ENCODE measurements at regions not wholly inside any gene's neighbourhood (a gene's known extent, or its start where the extent isn't known, plus 50 kb on each side); places are given as distances from the start of the nearest gene placed in this dataset.

DNA sequence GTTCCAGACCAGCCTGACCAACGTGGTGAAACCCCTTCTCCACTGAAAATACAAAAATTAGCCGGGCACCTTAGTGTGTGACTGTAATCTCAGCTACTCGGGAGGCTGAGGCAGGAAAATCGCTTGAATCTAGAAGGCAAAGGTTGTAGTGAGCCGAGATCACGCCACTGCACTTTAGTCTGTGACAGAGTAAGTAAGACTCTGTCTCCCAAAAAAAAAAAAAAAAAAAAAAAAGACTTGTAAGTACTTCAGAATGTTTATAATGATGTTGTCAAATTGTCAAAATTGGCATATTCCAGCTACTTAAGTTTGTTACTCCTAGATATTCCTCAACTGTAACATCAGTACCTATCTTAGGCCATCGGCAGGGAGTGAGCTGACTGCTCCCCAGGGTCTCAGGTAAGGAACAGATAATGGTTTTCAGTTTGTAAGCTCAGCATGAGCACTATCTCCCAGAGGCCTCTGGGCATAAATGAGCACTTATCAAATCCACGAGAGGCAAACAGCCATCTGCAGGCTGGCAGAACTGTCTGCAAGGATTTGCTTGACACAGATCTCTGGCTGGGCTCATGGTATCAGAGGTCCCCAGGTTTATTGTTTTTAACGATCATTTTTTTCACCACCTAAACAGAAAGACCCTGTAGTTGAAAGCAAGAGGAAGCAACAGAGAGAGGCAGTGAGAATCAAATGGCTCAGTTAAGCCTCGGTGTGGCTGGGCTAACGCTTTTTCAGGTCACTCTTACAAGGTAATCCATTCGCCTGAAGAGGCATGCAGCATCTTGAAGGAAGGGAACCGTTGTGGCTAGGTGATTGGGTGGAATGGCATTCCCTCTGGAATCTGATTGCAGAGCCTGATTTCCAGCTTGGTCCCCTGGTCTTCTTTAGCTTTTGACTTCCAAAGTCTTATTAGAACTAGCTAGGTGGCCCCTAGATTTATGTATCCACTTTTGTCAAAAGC is 115.9 kb downstream of the LY86 start:
- DNase-seq (ENCODE audit: low spot score): no peak

- DNase-seq (ENCODE audit: low spot score): no peak
Measured at GRCh38 chr6:6705061-6705425, 116.5 kb downstream of the LY86 start.

DNA sequence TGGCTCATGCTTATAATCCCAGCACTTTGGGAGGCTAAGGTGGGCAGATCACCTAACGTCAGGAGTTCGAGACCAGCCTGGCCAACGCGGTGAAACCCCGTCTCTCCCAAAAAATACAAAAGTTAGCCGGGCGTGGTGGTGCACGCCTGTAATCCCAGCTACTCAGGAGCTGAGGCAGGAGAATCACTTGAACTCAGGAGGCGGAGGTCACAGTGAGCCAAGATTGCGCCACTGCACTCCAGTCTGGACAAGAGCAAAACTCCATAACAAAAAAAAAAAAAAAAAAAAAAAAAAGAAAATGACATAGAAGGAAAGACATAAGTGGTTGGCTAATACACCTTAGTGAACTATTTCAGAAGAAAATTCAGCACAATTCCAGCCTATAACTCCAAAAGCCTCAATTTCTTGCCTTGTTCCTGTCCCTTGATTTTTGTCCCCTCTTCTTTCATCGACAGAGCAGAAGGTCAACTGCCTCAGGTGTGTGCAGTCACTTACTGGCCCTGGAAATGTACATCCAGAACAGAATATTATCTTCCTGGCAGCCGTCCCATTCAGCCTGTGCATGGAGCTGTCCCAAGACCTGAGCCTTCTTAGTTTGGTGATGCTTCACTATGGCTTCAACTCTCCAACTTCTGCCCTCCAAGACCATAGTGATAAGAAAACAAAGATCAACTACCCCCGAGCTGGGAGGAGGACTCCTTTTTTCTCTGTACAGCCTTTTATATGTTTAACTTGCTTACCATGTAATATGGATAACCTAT is 117.6 kb downstream of the LY86 start:
- no peak for DNase-seq (ENCODE audit: low spot score)

DNA sequence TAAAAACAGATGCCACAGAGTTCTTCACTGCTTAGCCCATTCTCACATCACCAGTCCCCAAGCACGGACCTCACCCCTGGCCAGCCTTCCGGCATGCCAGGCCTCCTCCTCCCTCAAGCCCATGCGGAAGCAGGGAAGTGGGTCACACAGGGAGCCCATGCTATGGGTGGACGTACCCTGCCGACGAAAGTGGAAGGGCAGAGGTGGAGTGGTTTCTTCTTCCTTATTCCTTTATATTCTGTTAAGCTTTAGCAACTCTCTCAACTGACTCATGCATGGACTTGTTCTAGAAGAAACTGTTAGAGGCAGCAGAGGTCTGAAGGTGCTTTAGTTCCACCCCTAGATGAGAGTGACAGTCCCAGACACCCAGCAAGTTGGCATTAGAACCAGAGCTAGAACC is 118.6 kb downstream of the LY86 start:
- DNase-seq (ENCODE audit: low spot score): no peak

DNA sequence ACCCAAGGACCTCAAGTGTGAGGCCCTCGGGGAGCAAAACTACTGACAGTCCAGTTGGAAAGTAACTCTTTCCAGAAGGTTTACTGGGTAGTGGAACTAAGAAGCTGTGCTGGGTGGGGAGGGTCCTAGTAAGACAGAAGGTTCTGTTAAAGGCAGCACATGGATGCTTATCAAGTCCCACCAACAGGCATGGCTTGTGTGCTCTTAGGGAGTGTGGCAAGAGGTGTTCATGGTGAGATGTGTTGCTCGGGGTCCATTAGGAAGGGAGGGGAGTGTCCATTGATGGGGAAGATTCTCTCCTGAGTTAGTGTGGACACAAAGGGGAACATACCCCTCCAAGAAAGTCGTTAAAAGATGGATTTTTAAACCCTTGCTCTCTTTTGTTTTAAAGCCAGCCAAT is 120.6 kb downstream of the LY86 start:
- no peak for DNase-seq (ENCODE audit: low spot score)

GRCh38 chr6:6711031-6711785 is 122.7 kb downstream of the LY86 start:
- DNase-seq (ENCODE audit: low spot score): no peak

DNA sequence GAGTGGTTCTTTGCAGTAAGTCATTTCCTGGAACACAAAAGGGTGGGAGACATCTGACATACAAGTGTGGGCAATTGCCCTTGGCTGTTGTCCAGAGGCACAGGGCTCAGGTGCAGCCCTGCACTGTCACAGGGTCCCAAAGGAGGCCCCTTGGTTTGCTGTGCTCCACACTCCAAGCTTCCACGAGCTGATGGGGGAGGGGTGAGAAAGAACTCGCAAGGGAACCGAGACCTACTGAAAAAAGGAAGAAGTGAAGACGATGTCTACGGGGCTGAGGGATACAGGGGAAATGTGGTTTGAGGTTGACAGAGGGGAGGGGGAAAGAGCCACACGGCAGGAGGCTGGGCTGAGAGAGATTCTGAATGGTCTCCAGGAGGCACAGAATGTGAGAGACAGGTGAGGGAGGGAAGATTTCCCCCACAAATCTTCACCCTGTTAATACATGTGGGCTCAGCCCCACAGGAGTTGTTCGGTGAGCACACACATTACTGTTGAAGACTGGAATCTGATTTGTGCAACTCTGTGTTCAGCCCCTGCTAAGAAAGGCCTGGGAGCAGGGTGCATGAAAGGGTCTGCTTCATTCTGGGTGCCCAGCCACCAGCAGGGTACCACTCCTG is 123.4 kb downstream of the LY86 start:
- DNase-seq (ENCODE audit: low spot score): no peak

- no peak for DNase-seq (ENCODE audit: low spot score)
Measured at GRCh38 chr6:6712449-6713403, 124.2 kb downstream of the LY86 start.

GRCh38 chr6:6713657-6714056 is 125.1 kb downstream of the LY86 start:
- no peak for DNase-seq (ENCODE audit: low spot score)

GRCh38 chr6:6714118-6714897 is 125.8 kb downstream of the LY86 start:
- no peak for DNase-seq (ENCODE audit: low spot score)

- DNase-seq (ENCODE audit: low spot score): no peak
Measured at GRCh38 chr6:6714953-6715352, 126.4 kb downstream of the LY86 start.

GRCh38 chr6:6715465-6715864 is 126.9 kb downstream of the LY86 start:
- DNase-seq (ENCODE audit: low spot score): peak; percentile 41

- DNase-seq (ENCODE audit: low spot score): peak; percentile 49
Measured at GRCh38 chr6:6716998-6717763, 128.7 kb downstream of the LY86 start.

DNA sequence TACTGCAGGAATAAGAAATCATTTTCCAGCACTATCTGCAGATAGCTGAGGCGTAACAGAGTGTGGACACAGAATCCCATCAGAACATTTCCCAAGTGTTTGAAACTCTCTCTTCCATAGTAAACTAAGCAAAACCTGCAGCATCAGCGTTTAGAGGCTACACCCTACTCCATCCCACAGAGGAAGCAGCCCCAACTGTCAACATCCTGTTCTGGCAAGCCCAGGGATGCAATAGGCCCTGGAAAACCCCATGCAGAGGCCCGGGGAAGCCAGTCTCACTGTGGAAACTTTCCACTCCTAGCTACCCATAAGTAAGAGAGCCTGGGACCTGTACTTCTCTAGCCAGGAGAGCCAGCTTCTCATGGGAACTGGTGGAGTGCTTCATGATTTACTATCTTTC is 129.4 kb downstream of the LY86 start:
- DNase-seq (ENCODE audit: low spot score): peak; percentile 74

DNA sequence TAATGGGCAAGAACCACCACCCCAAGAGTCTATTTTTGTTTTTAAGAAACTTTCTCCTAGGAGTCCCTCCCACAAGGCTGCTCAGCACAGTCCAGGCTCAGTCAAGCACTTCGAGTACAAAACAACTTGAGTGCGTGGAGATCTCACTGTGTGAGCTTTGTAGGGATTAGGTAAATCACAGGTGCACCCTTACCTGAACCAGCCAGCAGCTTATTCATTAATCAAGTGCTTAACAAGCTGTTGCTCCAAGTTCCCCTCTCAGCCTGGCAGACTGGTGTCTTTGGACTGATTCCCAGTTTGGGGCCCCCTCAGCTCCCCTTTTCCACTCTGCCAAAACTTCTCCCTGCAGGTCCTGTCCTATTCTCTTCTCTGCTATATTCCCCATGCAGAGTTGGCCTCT is 133.1 kb downstream of the LY86 start:
- DNase-seq (ENCODE audit: low spot score): no peak

DNA sequence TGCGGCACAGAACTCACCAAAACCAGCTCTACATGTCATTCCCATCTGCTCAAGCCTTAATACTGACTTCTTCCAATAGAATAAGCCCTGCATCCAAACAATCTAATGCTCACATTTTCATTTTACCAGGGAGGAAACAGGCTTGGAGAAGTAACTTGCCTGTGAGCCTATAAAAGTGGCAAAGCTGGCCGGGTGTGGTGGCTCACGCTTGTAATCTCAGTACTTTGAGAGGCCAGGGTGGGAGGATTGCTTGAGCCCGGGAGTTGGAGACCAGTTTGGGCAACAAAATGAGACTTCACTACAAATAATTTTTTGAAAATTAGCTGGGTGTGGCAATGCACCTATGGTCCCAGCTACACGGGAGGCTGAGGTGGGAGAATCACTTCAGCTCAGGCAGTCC is 133.7 kb downstream of the LY86 start:
- peak; percentile 37 for DNase-seq (ENCODE audit: low spot score)

DNA sequence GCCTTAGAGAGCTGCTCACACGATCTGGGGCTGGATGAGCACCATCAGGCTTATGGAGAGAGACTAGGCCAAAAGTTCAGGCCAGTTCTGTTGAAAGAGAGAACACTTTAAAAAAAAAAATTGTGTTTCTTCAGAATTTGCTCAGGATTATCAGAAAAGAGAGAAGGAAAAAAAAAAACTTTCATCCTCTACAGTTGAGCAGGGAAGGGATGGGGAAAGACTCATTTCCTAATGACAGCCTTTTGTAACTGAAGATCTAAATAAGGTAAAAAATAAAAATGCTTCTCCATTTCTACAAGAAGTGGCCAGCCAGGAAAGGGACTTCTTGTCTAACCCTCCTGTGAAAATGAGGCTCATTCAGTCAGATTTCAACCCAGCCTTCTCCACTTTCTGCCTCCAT is 134.8 kb downstream of the LY86 start:
- no peak for DNase-seq (ENCODE audit: low spot score)

GRCh38 chr6:6723921-6724538 is 135.5 kb downstream of the LY86 start:
- DNase-seq (ENCODE audit: low spot score): no peak

Data from mesenteric fat pad (tissue), 1 donor.